Endodermal cell (in vitro differentiated cells): ENCODE measurements at regions not wholly inside any gene's neighbourhood (a gene's known extent, or its start where the extent isn't known, plus 50 kb on each side); places are given as distances from the start of the nearest gene placed in this dataset.

Source experiments
- DNase-seq: peaks from one replicate; pipeline ENCODE4 v3.0.0-alpha.2; 2017
- H3K27ac ChIP-seq: 2 replicates; pipeline ENCODE4 v1.5.1; 2013; ENCODE audit warnings: mild to moderate bottlenecking, low read depth, low read length, moderate library complexity
- H3K27me3 ChIP-seq: 2 replicates; pipeline ENCODE4 v1.6.1; 2013; ENCODE audit warnings: mild to moderate bottlenecking, low read length, moderate library complexity; ENCODE audit not compliant: insufficient read depth, control insufficient read depth, poor library complexity, severe bottlenecking
- H3K36me3 ChIP-seq: 2 replicates; pipeline ENCODE4 v1.7.0; 2013; ENCODE audit warnings: mild to moderate bottlenecking, low read length, moderate library complexity; ENCODE audit not compliant: control insufficient read depth, insufficient read depth
- H3K4me1 ChIP-seq: one replicate; pipeline ENCODE4 v1.7.0; 2013; ENCODE audit warnings: low read length; ENCODE audit not compliant: control insufficient read depth, insufficient read depth
- H3K4me3 ChIP-seq: 2 replicates; pipeline ENCODE4 v1.5.1; 2013; ENCODE audit warnings: mild to moderate bottlenecking, low read length, moderate library complexity
- H3K9ac ChIP-seq: 2 replicates; pipeline ENCODE4 v1.6.1; 2013; ENCODE audit warnings: mild to moderate bottlenecking, low read length, moderate library complexity; ENCODE audit not compliant: poor library complexity, severe bottlenecking; ENCODE audit errors: extremely low read depth
- H3K9me3 ChIP-seq: 2 replicates; pipeline ENCODE4 v1.6.1; 2013; ENCODE audit warnings: mild to moderate bottlenecking, low read length, moderate library complexity; ENCODE audit not compliant: control insufficient read depth
- H3K27ac Mint-ChIP-seq: 2 replicates; pipeline ENCODE4 v1.8.0; 2020; ENCODE audit warnings: mixed read lengths
- H3K27me3 Mint-ChIP-seq: 2 replicates; pipeline ENCODE4 v1.8.0; 2021; ENCODE audit warnings: mild to moderate bottlenecking, mixed read lengths; ENCODE audit not compliant: insufficient read depth
- H3K36me3 Mint-ChIP-seq: 2 replicates; pipeline ENCODE4 v1.8.0; 2020; ENCODE audit warnings: low read depth, mixed read lengths
- H3K4me1 Mint-ChIP-seq: 2 replicates; pipeline ENCODE4 v1.8.0; 2020; ENCODE audit warnings: mixed read lengths
- H3K4me3 Mint-ChIP-seq: 2 replicates; pipeline ENCODE4 v1.8.0; 2020; ENCODE audit warnings: mild to moderate bottlenecking, moderate library complexity, mixed read lengths
- H3K9me3 Mint-ChIP-seq: 2 replicates; pipeline ENCODE4 v1.8.0; 2020; ENCODE audit warnings: mild to moderate bottlenecking, mixed read lengths
- WGBS, 2 experiments: methylation state at CpG; one replicate each; pipeline versions ENCODE4 v1.1.5 to v1.1.7; 2013; ENCODE audit warnings: missing lambda C conversion rate in 2 of 2, mixed read lengths in 1 of 2; ENCODE audit not compliant: insufficient coverage in 1 of 2, insufficient read length in 1 of 2; 5-methylcytosine and 5-hydroxymethylcytosine counted together
- TF ChIP-seq, protein P1 (sequence below): fragments of 200-600 bp; sonication (generic); conservative IDR thresholded peaks from 2 replicates; pipeline ENCODE4 v1.5.0; 2021; ENCODE audit warnings: antibody characterized with exemption, mild to moderate bottlenecking

DNA sequence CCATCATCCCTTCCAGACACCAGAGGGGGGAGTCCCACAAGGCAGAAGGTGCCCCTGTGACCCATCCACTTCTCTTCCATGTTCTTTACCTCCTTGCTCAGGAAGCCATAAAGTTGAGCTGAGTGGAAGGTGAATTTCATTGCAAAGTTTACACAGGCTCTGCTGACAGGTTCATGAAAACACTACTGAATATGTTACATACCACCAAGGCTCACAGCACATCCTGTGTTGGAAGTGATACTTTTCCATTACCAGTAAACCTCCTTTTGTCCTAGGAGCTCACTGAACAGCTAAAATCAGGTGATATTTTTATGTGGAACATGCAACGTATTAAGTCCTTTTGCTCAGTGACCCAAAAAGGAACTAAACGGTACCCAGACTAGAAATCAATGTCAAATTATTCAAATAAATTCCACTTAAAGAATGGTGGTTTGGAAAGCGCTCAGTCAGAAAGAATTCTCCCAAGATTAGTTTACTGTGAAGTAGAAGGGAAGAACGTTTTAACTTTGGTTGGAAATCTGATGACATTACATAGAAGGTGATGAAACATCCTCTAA, 196.2 kb upstream of the NUDT4 start:
- peaks cover 8% of the 10 kb centered on the region for H3K27me3 Mint-ChIP-seq
- Histone ChIP-seq H3K27me3 (no peaks in the 10 kb centered on the region), H3K4me3 (no peak overlapping the region), H3K9me3 (peaks cover 40% of the 10 kb centered on the region), H3K9ac (no peak overlapping the region), H3K36me3 (no peaks in the 10 kb centered on the region), H3K4me1 (no peaks in the 10 kb centered on the region), H3K27ac (no peak overlapping the region)
- H3K4me1 Mint-ChIP-seq = peaks cover 3% of the 10 kb centered on the region
- TF ChIP-seq, protein P1, sequence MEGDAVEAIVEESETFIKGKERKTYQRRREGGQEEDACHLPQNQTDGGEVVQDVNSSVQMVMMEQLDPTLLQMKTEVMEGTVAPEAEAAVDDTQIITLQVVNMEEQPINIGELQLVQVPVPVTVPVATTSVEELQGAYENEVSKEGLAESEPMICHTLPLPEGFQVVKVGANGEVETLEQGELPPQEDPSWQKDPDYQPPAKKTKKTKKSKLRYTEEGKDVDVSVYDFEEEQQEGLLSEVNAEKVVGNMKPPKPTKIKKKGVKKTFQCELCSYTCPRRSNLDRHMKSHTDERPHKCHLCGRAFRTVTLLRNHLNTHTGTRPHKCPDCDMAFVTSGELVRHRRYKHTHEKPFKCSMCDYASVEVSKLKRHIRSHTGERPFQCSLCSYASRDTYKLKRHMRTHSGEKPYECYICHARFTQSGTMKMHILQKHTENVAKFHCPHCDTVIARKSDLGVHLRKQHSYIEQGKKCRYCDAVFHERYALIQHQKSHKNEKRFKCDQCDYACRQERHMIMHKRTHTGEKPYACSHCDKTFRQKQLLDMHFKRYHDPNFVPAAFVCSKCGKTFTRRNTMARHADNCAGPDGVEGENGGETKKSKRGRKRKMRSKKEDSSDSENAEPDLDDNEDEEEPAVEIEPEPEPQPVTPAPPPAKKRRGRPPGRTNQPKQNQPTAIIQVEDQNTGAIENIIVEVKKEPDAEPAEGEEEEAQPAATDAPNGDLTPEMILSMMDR = no peak
- 85 to 86% methylated on average over 2 to 4 of the region's 4 CpGs for WGBS, 2 experiments
- peaks cover 46% of the 10 kb centered on the region for H3K9me3 Mint-ChIP-seq
- H3K4me3 Mint-ChIP-seq = no peak overlapping the region
- no peak for DNase-seq
- H3K27ac Mint-ChIP-seq = no peak overlapping the region
- H3K36me3 Mint-ChIP-seq = peaks cover 5% of the 10 kb centered on the region

DNA sequence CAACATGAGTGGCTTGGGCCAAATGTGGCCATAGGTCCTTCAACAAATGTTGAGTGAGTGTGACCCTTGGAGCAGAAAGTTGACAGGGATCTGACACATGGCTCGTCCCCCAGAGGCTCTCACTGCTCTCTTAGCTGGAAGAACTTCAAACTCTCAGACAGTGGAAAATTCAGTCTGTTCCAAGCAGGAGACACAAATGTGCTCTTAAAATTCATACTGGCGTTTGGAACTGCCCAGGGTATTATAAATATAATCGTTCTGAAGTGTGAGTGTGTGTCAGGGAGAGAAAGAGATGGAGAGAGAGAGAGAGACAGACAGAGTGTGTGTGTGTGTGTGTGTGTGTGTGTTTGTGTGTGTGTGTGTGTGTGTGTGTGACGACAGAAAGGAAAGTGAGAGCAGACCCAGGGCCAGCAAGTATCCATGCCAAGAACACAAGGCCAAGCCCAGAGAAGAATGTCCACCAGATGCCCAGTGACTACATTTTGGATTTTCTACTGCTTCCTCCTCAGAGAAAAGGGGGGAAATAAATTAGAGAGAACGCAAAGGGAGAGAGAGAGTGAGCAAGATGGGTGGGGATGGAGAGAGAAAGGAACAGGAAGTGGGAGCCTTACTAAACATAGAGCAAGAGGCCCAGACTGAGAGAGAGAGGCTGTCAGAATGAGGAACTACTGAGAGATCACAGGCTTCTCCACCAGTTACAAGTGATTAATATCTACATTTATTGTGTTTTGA, 193.6 kb upstream of the NUDT4 start:
- WGBS, 2 experiments = 89 to 96% methylated on average over 2 to 4 of the region's 5 CpGs
- Histone ChIP-seq H3K27me3 (no peaks in the 10 kb centered on the region), H3K9me3 (peaks cover 16% of the 10 kb centered on the region), H3K4me3 (no peak overlapping the region), H3K4me1 (no peaks in the 10 kb centered on the region), H3K36me3 (no peaks in the 10 kb centered on the region), H3K27ac (no peak overlapping the region), H3K9ac (no peak overlapping the region)
- H3K27ac Mint-ChIP-seq = no peak overlapping the region
- H3K27me3 Mint-ChIP-seq = peaks cover 10% of the 10 kb centered on the region
- TF ChIP-seq, protein P1 = no peak
- H3K9me3 Mint-ChIP-seq = peaks cover 27% of the 10 kb centered on the region
- H3K4me1 Mint-ChIP-seq = no peaks in the 10 kb centered on the region
- DNase-seq = no peak
- H3K36me3 Mint-ChIP-seq = no peaks in the 10 kb centered on the region
- H3K4me3 Mint-ChIP-seq = no peak overlapping the region

DNA sequence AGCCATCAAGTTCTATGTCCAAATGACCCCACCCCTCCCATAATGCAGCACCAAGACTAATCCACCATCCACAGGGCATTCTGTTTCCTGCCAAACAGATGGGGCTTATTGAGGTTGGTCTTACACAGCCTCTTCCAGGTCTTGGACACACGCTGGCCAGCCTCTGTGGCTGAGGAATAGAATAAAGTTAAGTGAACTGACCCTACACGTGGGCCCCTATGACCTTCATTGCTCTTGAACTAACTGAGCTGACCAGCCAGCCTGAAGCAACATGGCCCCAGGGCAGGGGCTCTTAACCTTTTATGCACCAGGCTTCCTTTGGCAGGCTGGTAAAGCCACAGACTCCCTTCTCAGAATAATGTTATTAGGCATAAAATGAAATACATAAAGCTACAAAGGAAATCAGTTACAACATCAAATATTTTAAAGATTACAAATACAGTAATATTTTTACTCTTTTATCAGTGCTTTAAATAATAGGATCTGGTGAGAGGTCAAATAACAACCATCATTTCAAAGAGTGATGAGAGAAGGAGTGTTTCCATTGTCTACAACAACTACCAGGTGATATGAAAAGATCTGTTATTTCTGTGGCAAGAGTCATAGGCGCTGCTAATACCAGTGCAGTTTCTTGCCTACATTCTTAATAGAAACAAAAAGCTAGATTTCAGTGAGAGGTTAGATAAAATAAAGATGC, 192.9 kb upstream of the NUDT4 start:
- Histone ChIP-seq H3K4me3 (no peak overlapping the region), H3K9me3 (peaks cover 9% of the 10 kb centered on the region), H3K9ac (no peak overlapping the region), H3K27ac (no peak overlapping the region), H3K27me3 (no peaks in the 10 kb centered on the region), H3K36me3 (no peaks in the 10 kb centered on the region), H3K4me1 (no peaks in the 10 kb centered on the region)
- Mint-ChIP-seq H3K9me3 (peaks cover 20% of the 10 kb centered on the region), H3K4me1 (no peaks in the 10 kb centered on the region), H3K36me3 (no peaks in the 10 kb centered on the region), H3K4me3 (no peak overlapping the region), H3K27me3 (peaks cover 10% of the 10 kb centered on the region), H3K27ac (no peak overlapping the region)
- DNase-seq = no peak
- WGBS, 2 experiments = 94% methylated on average over 3 of the region's 3 CpGs; no CpG with 5 or more reads in 1 of the 2 experiments
- TF ChIP-seq, protein P1 = no peak
